Epidermal melanocyte (primary cell): ENCODE measurements at regions not wholly inside any gene's neighbourhood (a gene's known extent, or its start where the extent isn't known, plus 50 kb on each side); places are given as distances from the start of the nearest gene placed in this dataset.

ENCODE experiments used
- DNase-seq: peaks from one replicate; pipeline ENCODE4 v3.0.0; 2011; ENCODE audit warnings: low spot score; ENCODE audit not compliant: insufficient read length

DNA sequence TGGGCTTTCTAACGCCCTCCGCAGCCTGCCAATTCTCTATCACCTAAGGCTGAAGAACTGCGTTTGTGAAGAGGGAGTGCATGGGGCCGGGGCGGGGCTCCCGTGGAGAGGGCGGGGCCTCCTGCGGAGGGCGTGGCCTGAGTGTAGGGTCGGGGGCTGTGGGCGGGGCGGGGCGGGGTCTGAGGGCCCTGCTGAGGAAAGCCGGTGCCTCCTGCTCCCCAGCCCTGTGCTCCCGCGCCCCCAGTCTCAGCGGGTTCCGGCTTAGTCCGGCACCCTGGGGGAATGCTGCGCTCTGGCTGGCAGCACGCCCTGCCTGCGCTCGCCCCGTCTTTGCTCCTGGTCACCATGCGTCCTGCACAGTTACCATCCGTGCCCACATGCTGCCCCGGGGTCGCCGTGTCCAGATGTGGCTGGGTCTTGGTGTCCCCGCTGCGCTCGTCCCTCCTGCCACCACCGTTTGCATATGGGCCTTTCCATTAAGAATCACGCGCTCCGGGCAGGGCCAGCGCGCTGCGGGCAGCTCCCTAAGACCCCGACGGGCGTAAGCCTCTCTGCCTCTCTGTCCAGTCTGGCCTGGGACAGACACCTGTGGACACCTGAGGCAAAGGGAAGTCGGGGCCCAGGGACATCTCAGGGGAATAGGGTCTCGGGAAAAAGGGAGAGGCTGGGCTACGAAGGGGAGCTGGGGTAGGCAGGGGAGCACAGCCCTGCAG, 144.0 kb upstream of the RET start:
- no peak for DNase-seq

- no peak for DNase-seq
These were observed 143.2 kb upstream of the RET start for GRCh38 chr10:42933448-42934340.

GRCh38 chr10:42934351-42934811, 142.5 kb upstream of the RET start:
- DNase-seq: no peak

DNA sequence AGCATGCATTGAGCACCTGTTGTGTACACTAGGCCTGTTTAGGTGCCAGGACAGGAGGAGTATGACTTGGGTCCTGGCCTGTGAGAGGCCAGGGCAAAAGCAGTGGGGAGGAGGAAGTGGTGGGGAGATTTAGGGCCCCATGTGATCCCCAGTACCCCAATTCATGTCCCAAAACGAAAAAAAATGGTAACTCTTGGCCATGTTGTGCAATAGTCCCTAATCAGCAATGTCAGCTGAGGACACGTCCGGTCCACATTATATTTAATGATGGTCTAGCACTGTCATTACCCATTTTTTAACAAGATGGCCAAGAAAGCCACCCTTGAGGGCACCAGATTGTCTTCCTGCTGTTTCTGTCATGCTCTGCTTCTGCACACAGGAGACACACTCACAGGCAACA, 142.0 kb upstream of the RET start:
- no peak for DNase-seq

GRCh38 chr10:42935466-42935865, 141.4 kb upstream of the RET start:
- no peak for DNase-seq

GRCh38 chr10:42936580-42936979, 140.3 kb upstream of the RET start:
- no peak for DNase-seq

DNA sequence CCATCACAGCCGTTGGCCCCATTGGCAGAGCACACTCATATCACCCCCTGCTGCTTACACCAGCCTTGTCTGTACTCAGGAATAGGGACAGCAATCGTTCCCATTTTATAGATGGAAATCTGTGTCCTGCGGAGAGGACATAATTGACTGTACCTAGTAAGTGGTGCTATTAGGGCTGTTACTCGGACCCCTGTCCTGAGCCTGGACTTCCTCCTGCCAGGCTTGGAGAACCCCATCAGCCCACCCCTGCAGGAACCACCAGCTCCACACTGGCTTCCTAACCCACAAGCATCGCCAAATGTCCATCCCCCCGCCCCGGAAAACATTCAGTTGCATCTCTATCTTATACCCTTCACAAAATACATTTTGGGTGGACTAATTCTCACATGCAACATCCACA, 139.8 kb upstream of the RET start:
- no peak for DNase-seq

DNA sequence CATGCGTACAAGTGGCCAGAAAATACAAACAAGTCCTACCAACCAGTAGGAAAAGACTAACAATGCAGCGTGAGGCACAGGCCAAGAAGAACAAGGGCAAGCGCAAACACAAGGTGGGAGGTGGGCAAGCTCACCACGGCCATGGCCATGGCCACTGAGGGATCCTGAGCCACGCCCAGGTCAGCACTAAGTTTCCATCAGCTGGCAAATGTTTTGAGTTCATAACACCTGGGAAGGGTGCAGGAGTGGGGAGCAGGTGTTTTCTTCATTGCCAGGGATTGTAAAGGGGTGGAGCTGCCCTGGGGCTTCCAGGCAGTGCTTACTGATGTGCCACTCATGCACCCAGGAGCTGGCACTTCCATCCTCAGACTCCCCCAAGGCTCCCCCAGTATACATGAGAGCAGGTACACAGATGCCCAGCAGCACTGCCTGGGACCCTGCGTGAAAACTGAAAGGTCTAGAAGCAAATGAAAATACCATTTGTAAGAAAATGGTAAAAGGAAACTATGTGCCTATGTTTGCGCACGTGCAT, 139.2 kb upstream of the RET start:
- no peak for DNase-seq

GRCh38 chr10:42938351-42938750, 138.5 kb upstream of the RET start:
- no peak for DNase-seq

GRCh38 chr10:42939237-42939636, 137.6 kb upstream of the RET start:
- DNase-seq: no peak

DNA sequence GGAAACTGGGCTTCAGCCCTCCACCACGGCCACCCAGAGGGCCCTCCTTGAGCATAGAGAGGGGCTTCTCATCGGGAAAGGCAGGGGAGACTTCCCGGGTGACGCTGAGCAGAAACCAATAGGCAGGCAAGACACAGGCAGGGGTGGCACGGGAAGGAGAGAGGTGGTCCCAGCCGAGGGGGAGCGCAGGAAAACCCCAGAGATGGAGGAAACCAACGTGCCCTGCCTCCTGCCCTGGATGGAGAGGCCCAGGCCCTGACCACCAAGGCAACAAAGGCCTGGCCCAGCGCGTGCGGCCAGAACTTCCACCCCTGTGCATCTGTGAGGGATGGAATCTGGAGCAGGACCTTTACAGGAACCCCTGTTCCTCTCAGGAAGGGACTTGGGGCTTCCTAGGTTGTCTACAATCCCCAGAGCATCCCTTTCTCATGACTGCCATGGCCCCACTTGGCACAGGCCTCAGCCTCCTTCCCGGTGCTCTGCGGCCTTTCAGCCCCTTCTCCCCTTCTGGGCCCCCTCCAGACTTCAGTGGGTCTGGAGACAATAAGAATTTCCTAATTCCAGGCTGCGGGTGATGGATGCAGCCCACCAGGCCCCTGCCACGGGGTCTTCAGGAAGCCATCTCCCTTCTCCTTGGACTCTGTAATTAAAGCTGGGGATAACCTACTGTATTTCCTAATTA, 137.0 kb upstream of the RET start:
- no peak for DNase-seq

DNA sequence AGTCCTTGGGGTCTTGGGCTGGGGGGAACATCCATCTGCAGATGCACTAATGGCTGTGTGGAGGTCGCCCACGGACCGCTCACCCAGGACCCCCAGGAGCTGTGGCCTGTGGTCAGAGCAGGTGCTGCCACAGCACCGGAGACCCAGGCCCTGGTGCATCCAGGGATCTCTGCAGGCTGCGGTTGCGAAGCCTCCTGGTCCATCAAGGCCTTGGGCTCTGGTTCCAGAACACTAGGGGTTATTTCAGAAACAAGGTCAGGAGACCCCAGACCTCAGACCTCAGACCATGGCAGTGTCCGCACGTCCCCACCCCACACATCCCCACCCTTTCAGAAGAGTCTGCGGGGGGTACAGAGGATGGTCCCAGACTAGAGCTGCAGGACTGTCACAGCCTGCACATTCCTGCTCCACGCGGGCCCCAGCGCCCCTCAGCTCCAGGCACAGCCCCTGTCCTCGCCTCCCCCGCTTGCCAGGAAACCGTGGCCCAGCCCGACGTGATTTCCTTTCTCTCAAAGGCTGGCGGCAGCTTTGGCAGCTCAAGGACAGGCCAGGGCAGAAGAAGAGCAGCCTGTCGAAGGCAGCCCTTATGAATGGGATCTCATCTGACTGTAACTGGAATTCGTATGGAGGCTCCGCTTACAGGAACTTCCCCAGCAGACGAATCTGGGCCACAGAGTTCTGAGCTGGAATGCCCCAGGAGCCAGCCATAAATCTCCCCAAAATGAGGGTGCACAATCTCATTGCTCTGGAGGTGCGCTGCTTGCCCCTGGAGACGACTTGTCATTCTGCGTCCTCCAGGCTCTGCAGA, 136.2 kb upstream of the RET start:
- DNase-seq: no peak

DNA sequence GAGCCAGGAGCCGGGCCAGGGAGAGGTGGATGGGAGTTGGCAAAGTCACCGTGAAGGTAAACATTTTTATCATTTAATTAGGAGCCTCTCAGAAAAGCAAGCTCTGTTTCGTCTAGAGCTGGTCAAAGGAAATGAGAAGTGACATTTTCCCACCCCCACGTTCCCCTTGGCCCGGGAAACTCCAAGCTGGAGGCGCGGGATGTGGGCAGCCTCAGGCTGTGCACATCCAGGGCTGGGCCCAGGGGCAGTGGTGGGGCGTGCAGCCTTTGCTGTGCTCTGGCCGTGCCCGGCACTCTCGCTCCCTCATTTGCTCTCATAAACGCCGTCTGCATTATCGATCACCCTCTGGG, 135.6 kb upstream of the RET start:
- DNase-seq: no peak

- no peak for DNase-seq
These were observed 135.1 kb upstream of the RET start for GRCh38 chr10:42941790-42942189.

- no peak for DNase-seq
These were observed 134.5 kb upstream of the RET start for GRCh38 chr10:42942279-42942950.

DNA sequence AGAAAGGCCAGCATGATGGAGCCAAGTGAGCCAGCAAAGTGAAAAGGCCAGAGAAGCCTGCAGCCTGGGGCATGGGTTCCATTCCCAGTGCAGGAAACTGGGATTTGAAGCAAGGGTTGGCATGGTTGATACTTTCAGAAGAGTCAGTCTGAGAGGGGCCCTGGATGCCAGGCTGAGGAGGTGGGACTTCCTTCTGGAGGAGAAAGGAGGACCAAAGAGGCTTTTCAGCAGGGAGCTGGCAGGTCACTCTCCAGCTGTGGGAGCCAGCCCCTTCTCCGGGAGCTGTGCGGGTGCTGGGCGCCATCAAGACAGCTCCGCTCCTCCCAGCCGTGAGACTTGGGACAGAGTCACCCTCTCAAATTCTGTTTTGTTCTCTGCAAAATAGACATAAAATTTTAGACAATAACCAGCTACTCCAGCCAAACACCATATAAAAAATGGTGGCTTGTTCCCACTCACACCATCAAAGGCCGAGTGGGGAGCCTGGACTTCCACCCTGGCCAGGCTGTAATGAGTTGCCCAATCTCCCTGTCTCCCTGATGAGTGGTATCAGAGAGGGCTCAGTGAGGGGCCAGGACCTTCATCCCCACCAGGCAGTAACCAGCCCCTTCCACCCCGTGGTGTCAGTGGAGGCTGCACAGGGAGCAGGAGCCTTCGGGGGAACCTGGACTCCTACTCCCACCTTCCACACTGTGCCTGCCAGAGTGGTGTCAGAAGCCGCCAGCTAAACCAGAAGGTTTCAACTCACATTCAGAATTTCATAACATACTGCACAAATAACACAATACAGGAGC, 133.6 kb upstream of the RET start:
- no peak for DNase-seq

DNA sequence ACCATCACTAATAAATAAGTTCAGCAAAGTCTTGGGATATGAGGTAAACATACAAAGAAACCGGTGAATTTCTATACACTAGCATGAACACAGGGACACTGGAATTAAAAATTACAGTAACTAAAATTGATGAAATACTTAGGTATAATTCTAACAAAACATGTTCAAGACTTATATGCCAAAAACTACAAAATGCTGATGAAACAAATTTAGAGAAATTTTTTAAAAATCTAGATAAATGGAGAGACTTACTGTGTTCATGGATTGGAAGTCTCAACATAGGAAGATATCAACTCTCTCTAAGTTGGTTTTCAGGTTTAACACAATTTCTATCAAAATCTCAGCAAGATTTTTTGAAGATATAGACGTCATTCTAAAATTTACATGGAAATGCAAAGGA, 128.8 kb upstream of the RET start:
- no peak for DNase-seq

GRCh38 chr10:42949287-42949686, 127.6 kb upstream of the RET start:
- no peak for DNase-seq

DNA sequence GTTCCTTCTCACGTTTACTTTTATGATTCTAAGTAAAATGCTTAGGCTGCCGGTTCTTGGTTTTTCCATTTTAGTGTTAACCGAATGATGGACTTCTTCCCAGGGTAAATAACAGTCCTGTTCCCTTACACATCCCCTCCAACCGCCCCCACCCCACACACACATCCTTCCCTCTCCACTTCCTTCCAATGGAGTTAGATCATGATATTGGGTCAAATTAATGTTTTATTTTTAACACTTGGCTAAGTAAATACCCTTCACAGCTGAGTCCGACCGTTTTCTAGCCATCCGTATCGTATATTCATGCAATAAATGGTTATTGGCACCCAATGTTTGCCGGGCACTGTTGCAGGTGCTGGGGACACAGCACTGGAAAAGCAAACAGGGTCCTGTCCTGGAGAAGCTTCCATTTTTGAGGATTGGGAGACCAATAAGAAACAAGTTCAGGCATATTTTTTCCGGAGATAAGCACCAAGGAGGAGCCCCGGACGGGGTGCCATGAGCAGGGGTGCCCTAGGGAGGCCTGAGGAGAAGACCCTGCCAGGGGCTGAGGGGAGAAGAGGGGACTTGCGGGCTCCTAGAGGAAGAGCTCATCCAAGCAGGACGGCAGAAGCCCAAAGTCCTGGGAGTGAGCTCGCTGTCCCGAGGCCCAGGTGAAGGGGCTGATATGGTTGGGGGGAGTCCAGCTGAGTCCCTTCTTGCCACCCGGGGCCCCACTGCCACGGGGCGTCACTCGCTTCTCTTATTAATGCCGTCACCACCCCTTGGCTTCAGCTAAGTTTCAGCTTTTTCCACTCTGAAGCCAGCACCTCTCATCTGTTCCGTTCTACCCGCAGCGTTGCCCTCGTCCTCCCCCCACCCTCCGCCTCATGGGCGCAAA, 126.0 kb upstream of the RET start:
- no peak for DNase-seq
